ENCODE measurements at regions not wholly inside any gene's neighbourhood (a gene's known extent, or its start where the extent isn't known, plus 50 kb on each side); places are given as distances from the start of the nearest gene placed in this dataset.
"Not testable (repeated sequence)": the region's sequence is repeated elsewhere in the genome, so short reads cannot be mapped to it uniquely, and the experiment has no call there.

GRCh38 chr1:221029981-221030649 is 150.9 kb downstream of the HLX start:
- DNase-seq = no peak

GRCh38 chr1:221030990-221031389 is 151.7 kb downstream of the HLX start:
- DNase-seq = no peak

- DNase-seq = peak; percentile 19
These were observed 152.4 kb downstream of the HLX start for GRCh38 chr1:221031458-221032203.

DNA sequence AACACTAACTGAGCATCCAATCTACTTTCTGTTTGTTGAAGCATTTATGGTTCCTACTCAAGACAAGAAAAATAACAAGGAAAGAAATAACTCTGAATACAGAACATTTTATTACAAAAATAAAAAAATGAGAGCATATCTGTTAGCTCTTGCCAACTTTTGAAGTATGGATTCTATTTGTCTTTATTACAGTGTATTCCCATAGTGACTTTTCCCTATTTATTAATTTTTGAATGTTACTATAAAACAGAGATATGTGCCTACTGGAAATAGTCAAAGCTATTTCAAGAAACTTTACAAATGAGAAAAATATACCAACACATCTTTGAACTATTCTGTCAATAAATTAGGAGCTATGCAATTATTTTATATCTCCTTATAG is 153.0 kb downstream of the HLX start:
- DNase-seq = no peak

DNA sequence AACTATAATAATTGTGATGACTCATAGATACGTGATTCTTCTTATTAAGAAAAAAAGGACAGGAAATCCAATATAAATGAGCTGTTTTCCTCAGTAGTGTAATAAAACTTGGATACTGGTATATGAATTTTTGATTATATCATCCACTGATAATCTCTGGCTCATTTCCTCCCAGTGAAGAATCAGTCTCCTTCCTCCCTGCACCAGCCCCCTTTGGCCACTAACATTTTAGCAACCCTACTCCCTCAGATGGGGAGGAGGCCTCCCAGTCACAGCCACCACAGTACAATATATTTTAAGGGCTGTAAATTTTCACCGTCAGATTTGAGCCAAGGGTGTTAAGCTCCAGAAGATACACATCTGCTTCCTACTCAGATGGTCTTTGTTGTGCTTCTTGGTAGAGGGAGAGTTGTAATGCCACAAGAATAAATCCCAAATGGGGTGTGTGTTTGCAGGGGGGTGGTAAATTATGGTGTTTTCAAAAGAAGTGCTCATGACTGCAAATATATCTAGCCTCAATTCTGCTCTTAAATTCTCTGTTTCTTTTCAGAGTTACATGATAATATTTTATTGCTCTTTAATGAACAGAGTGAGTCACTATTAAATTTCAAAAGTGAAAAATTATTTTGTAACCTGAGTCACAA is 153.5 kb downstream of the HLX start:
- no peak for DNase-seq

DNA sequence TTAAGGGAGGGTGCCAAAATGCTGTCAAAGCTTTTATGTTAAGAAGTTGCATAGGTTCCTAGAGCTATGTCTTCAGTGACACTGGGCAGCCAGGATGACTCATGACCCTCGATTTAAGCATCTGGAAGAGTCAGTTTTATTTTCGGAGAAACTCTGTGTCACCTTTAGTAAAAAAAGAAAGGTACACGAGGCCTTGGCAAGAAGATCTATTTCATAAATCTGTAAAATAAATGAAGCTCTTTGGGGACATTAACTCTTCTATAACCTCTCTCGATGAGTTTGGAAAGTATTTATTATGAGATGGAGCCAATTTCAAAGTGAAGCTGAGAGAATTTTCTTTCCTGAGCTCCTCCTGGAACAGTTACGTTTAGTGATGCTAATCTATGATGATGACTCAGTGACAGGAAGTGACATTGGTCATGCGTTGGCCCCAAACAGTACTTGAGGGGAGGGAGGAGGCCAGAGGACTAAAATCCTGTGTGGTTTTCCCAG is 156.5 kb downstream of the HLX start:
- peak; percentile 73 for DNase-seq

DNA sequence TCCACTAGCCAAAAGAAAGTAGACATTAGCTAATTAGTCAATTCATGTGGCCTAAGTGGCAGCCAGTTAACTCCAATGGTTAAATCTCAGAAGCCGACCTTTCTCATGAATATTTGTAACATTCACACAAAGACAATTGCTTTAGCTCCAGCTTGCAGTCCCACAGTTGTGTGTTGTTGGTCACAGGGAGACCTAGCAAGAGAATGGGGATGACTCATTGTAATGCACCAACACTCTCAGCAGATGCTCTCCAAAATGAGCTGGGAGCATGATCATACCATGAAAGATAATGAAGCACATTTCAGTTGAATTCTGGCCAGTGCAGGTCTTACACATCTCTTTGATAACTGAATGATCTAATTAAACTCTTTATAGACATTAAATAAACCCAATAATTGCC is 160.4 kb downstream of the HLX start:
- DNase-seq = peak; percentile 54

GRCh38 chr1:221040101-221040500 is 160.9 kb downstream of the HLX start:
- no peak for DNase-seq

DNA sequence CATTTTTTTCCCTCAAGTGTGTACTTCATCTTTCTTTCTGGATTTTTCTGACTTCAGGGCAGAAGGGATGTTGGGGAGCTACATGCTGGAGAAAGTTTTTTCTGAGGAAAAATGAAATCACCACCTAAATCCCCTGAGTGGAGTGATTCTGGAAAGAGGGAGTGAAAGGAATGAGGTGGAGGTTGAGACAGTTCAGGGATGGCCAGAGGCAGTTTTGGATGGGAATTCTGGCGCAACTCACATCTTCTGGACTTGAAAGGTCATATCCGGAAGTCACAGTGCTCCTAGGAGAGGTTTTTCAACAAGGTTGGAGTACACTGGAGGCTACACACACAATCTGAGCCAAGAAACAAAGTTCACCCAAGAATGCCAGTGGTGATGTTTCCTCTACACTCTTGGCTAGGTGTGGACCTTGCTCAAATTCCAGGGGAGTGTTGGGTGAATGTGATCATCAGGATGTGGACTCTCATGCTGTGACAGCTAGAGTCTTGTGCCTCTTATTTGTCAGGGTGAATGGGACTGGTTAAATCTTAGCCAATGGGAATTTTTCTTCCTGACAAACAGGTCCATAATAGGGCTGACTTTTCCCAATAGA is 161.5 kb downstream of the HLX start:
- DNase-seq = no peak

GRCh38 chr1:221044538-221044937 is 165.3 kb downstream of the HLX start:
- no peak for DNase-seq

- no peak for DNase-seq
These were observed 165.9 kb downstream of the HLX start for GRCh38 chr1:221045151-221045550.

GRCh38 chr1:221045842-221046831 is 166.9 kb downstream of the HLX start:
- no peak for DNase-seq

DNA sequence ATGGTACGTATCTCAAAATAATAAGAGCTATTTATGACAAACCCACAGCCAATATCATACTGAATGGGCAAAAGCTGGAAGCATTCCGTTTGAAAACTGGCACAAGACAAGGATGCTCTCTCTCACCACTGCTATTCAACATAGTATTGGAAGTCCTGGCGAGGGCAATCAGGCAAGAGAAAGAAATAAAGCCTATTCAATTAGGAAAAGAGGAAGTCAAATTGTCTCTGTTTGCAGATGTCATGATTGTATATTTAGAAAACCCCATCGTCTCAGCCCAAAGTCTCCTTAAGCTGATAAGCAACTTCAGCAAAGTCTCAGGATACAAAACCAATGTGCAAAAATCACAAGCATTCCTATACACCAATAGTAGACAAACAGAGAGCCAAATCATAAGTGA is 172.1 kb downstream of the HLX start:
- DNase-seq = not testable (repeated sequence)

- no peak for DNase-seq
These were observed 174.6 kb downstream of the HLX start for GRCh38 chr1:221053889-221054288.

GRCh38 chr1:221059506-221059905 is 180.3 kb downstream of the HLX start:
- DNase-seq = no peak

GRCh38 chr1:221063651-221064050 is 184.4 kb downstream of the HLX start:
- DNase-seq = no peak

- no peak for DNase-seq
These were observed 187.2 kb downstream of the HLX start for GRCh38 chr1:221066351-221067001.

DNA sequence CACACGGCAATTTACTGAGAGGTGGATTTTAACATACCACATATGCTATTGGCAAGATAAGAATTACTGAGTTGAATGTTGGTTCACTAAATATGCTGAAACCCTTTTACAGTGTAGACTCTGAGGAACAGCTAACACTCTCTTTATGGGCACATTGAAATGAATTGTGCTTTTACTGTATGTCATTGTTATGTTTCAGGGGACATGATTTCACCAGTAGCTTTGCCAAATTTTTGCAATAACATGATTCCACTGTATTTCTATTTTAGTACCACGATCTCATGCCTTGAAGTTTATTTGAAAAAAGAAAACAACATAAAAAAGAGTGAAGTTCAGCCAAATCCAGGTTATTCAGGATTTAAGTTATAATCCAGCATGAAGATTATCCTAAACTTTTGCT is 188.5 kb downstream of the HLX start:
- no peak for DNase-seq

- DNase-seq = no peak
These were observed 190.1 kb downstream of the HLX start for GRCh38 chr1:221069178-221069903.

- DNase-seq = no peak
These were observed 190.7 kb downstream of the HLX start for GRCh38 chr1:221069986-221070385.

DNA sequence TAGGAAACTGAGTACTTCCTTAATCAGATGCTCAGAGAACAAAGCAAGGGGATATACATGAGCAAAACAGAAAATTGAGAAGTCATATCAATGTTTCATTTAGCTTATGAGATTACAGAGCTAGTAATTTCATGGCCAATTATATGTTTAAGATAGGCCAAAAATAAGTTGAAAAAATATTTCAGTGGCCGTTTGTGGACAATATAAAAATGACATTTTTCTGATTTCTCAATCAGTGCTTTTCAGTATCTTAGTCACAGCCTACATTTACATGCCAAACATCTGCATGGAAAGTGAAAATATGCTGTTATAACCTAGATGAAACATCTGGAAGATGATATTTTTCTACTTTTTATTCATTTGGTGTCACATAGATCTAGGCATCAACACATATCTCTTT is 192.5 kb downstream of the HLX start:
- no peak for DNase-seq
